Lower leg skin (tissue), 3 donors: ENCODE measurements at regions not wholly inside any gene's neighbourhood (a gene's known extent, or its start where the extent isn't known, plus 50 kb on each side); places are given as distances from the start of the nearest gene placed in this dataset.

Experiments
- POLR2A ChIP-seq, 2 donors: fragments of 450-650 bp; IDR thresholded peaks; one replicate each; pipeline ENCODE4 v1.6.1; 2016 to 2017; ENCODE audit warnings: antibody characterized with exemption in 2 of 2, mild to moderate bottlenecking in 1 of 2, moderate library complexity in 1 of 2
- TF ChIP-seq, protein P1 (sequence below), 3 donors: fragments of 450-650 bp; IDR thresholded peaks; one replicate each; pipeline ENCODE4 v1.5.1; 2016; ENCODE audit warnings: antibody characterized with exemption in 3 of 3, mild to moderate bottlenecking in 3 of 3, moderate library complexity in 2 of 3

DNA sequence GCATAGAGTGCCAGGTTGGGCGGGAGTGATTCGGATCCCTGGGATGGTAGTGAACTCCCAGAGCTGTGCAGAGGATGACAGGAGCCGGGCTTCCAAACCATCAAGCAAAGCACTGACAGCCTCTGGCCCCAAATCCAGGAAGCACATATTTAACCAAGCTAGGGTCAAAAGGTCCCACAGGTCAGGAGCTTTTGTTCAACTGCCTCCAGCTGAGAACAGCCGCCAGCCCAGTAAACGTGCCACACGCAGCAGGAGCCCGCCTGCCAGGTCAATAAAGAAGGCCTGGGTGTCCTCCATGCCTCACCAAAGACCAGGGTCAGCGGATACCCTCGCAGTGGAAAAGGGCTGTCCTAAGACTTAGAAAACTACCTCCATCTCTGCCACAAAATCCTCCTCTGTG lies 184.7 kb upstream of the LINGO1 start:
- no peak for TF ChIP-seq POLR2A (IDR thresholded peaks at IDR 0.05)
- TF ChIP-seq, protein P1, sequence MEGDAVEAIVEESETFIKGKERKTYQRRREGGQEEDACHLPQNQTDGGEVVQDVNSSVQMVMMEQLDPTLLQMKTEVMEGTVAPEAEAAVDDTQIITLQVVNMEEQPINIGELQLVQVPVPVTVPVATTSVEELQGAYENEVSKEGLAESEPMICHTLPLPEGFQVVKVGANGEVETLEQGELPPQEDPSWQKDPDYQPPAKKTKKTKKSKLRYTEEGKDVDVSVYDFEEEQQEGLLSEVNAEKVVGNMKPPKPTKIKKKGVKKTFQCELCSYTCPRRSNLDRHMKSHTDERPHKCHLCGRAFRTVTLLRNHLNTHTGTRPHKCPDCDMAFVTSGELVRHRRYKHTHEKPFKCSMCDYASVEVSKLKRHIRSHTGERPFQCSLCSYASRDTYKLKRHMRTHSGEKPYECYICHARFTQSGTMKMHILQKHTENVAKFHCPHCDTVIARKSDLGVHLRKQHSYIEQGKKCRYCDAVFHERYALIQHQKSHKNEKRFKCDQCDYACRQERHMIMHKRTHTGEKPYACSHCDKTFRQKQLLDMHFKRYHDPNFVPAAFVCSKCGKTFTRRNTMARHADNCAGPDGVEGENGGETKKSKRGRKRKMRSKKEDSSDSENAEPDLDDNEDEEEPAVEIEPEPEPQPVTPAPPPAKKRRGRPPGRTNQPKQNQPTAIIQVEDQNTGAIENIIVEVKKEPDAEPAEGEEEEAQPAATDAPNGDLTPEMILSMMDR (IDR thresholded peaks at IDR 0.05) = no peak
